CD14-positive monocyte (primary cell): ENCODE measurements at regions not wholly inside any gene's neighbourhood (a gene's known extent, or its start where the extent isn't known, plus 50 kb on each side); places are given as distances from the start of the nearest gene placed in this dataset.

Experiments used
- DNase-seq, 3 donors: peaks; one replicate each; pipeline ENCODE4 v3.0.0-alpha.2; 2011 to 2022
- H2AFZ ChIP-seq: 2 replicates; pipeline ENCODE4 v1.6.0; 2012; ENCODE audit warnings: mild to moderate bottlenecking, low read depth, low read length, inconsistent platforms; ENCODE audit not compliant: insufficient read depth, poor library complexity, severe bottlenecking
- H3K27ac ChIP-seq, 2 donors: 1 replicate in 1 of 2; 2 replicates in 1 of 2; pipeline ENCODE4 v1.5.1; 2012 to 2013; ENCODE audit warnings: low read length in 2 of 2, control low read depth in 1 of 2, inconsistent platforms in 1 of 2, low read depth in 1 of 2, mild to moderate bottlenecking in 1 of 2
- H3K27me3 ChIP-seq, 2 donors: one replicate each; pipeline versions ENCODE4 v1.6.0 to v1.6.1; 2011 to 2013; ENCODE audit warnings: low read length in 2 of 2; ENCODE audit not compliant: control insufficient read depth in 2 of 2, insufficient read depth in 2 of 2
- H3K36me3 ChIP-seq, 2 donors: replicated peaks in 1 of 2; 1 replicate in 1 of 2; 2 replicates in 1 of 2; pipeline versions ENCODE4 v1.5.1 to v1.6.1; 2012 to 2013; ENCODE audit warnings: low read length in 2 of 2, control low read depth in 1 of 2, inconsistent platforms in 1 of 2, mild to moderate bottlenecking in 1 of 2; ENCODE audit not compliant: insufficient read depth in 2 of 2, control insufficient read depth in 1 of 2
- H3K4me1 ChIP-seq, 2 donors: 1 replicate in 1 of 2; 2 replicates in 1 of 2; pipeline versions ENCODE4 v1.5.1 to v1.6.1; 2012 to 2013; ENCODE audit warnings: low read length in 2 of 2, control low read depth in 1 of 2, inconsistent platforms in 1 of 2, mild to moderate bottlenecking in 1 of 2, moderate library complexity in 1 of 2; ENCODE audit not compliant: insufficient read depth in 2 of 2, control insufficient read depth in 1 of 2
- H3K4me2 ChIP-seq: replicated peaks from 2 replicates; pipeline ENCODE3; 2012; ENCODE audit warnings: low read length, moderate library complexity, mild to moderate bottlenecking; ENCODE audit not compliant: poor library complexity, severe bottlenecking; ENCODE audit errors: extremely low read depth
- H3K4me3 ChIP-seq, 3 experiments: fragments of 200-600 bp in 1 of 3; sonication (generic) in 1 of 3; replicated peaks in 1 of 3; 1 replicate in 2 of 3; 2 replicates in 1 of 3; pipeline ENCODE4 v1.5.1; 2011 to 2013; ENCODE audit warnings: low read length in 3 of 3, mild to moderate bottlenecking in 3 of 3, control low read depth in 2 of 3, low read depth in 2 of 3, inconsistent platforms in 1 of 3, moderate library complexity in 1 of 3
- H3K79me2 ChIP-seq: 2 replicates; pipeline ENCODE4 v1.6.0; 2012; ENCODE audit warnings: mild to moderate bottlenecking, control low read depth, inconsistent platforms, low read length, moderate library complexity; ENCODE audit not compliant: insufficient read depth
- H3K9ac ChIP-seq: 2 replicates; pipeline ENCODE4 v1.6.0; 2017; ENCODE audit warnings: low read length, mild to moderate bottlenecking; ENCODE audit not compliant: insufficient read depth, poor library complexity, severe bottlenecking
- H3K9me3 ChIP-seq, 2 donors: replicated peaks in 1 of 2; 1 replicate in 1 of 2; 2 replicates in 1 of 2; pipeline versions ENCODE4 v1.5.1 to v1.6.1; 2012 to 2013; ENCODE audit warnings: low read length in 2 of 2, control low read depth in 1 of 2; ENCODE audit not compliant: control insufficient read depth in 1 of 2, insufficient read depth in 1 of 2
- H4K20me1 ChIP-seq: 2 replicates; pipeline ENCODE4 v1.6.0; 2012; ENCODE audit warnings: mild to moderate bottlenecking, low read length, control low read depth, moderate library complexity; ENCODE audit not compliant: insufficient read depth
- H3K27ac Mint-ChIP-seq, 7 donors: one replicate each; pipeline ENCODE4 v1.8.0; 2020; ENCODE audit warnings: mild to moderate bottlenecking in 7 of 7, mixed read lengths in 7 of 7, moderate library complexity in 6 of 7, inconsistent platforms in 2 of 7
- H3K27me3 Mint-ChIP-seq, 3 donors: one replicate each; pipeline ENCODE4 v1.8.0; 2021 to 2022; ENCODE audit warnings: low read depth in 3 of 3, mild to moderate bottlenecking in 3 of 3, mixed read lengths in 3 of 3, moderate library complexity in 3 of 3, inconsistent platforms in 1 of 3
- H3K36me3 Mint-ChIP-seq, 2 donors: one replicate each; pipeline ENCODE4 v1.8.0; 2020; ENCODE audit warnings: mixed read lengths in 2 of 2, inconsistent platforms in 1 of 2, mild to moderate bottlenecking in 1 of 2
- H3K4me1 Mint-ChIP-seq: one replicate; pipeline ENCODE4 v1.8.0; 2020; ENCODE audit warnings: mild to moderate bottlenecking, mixed read lengths
- H3K4me3 Mint-ChIP-seq, 2 donors: one replicate each; pipeline ENCODE4 v1.8.0; 2020; ENCODE audit warnings: mild to moderate bottlenecking in 2 of 2, mixed read lengths in 2 of 2, moderate library complexity in 1 of 2
- H3K9me3 Mint-ChIP-seq, 7 donors: one replicate each; pipeline ENCODE4 v1.8.0; 2020 to 2022; ENCODE audit warnings: mixed read lengths in 7 of 7, mild to moderate bottlenecking in 6 of 7, moderate library complexity in 6 of 7, inconsistent platforms in 2 of 7
- CTCF ChIP-seq: fragments of 200-600 bp; IDR thresholded peaks from one replicate; pipeline ENCODE4 v1.8.0; 2022; ENCODE audit warnings: antibody characterized with exemption, mild to moderate bottlenecking
- WGBS: methylation state at CpG from one replicate; pipeline ENCODE4 v1.1.5; 2013; ENCODE audit warnings: missing lambda C conversion rate; ENCODE audit not compliant: insufficient coverage; 5-methylcytosine and 5-hydroxymethylcytosine counted together
- intact Hi-C, 2 donors: fragments of 100-400 bp; cut with micrococcal nuclease; formaldehyde crosslinking; loops; one replicate each; pipeline versions ENCODE4 v1.15.0 to v1.15.1; 2023

- H3K27me3 ChIP-seq, result peaks cover 16 to 30% of the 10 kb centered on the region in 2 donors
- no peak overlapping the region for H3K27ac Mint-ChIP-seq
- WGBS, result 92% methylated on average over 4 of the region's 6 CpGs
Measured at GRCh38 chr11:129747071-129747470, 68.6 kb upstream of the TMEM45B start.

DNA sequence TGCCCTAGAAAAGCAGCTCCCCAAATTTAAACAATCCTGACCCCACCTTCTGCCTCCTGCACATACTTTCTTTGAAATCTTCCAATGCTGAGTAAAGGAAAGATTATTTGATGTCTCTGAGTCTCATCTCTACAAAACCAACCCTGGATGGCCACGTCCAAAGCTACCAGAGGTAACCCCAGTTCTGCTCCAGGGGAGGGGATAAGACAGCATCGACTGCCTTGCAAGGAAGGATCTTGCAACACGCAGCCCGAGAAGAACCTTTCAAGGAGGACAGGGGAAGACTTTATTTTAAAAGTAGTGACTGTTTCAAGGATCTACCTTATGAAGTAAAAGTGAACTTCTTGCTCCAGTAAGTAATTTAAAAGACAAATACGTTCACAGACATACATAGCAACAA lies 66.5 kb upstream of the TMEM45B start:
- intact Hi-C loops, result loop anchor here in 1 of 2 donors (10.0 kb wide), 1 partner anchor 634 kb away; no protein-coding TSS in a partner anchor
- Mint-ChIP-seq H3K27ac (no peak overlapping the region), H3K4me3 (peak overlapping the region in 1 of 2 donors; percentile 71)

More at GRCh38 chr11:129747071-129747470, 68.6 kb upstream of the TMEM45B start:
- Histone ChIP-seq H3K36me3 (no peaks in the 10 kb centered on the region), H3K9me3 (no peaks in the 10 kb centered on the region), H2AFZ (no peak overlapping the region), H3K79me2 (no peaks in the 10 kb centered on the region), H4K20me1 (no peaks in the 10 kb centered on the region), H3K9ac (no peak overlapping the region), H3K27ac (no peak overlapping the region), H3K4me2 (no peak overlapping the region), H3K4me1 (peaks cover 7 to 8% of the 10 kb centered on the region in 2 donors), H3K4me3 (no peak overlapping the region)
- H3K4me3 Mint-ChIP-seq, result no peak overlapping the region
- H3K9me3 Mint-ChIP-seq, result peaks cover 0 to 4% (median 0%) of the 10 kb centered on the region in 7 donors
- no peak for DNase-seq
- no peak for TF ChIP-seq CTCF
- H3K27me3 Mint-ChIP-seq, result peaks cover 26 to 51% (median 38%) of the 10 kb centered on the region in 3 donors
- peaks cover 6% of the 10 kb centered on the region for H3K4me1 Mint-ChIP-seq
- intact Hi-C loops, result loop anchor here in 1 of 2 donors (10.0 kb wide), 1 partner anchor 632 kb away; no protein-coding TSS in a partner anchor
- H3K36me3 Mint-ChIP-seq, result no peaks in the 10 kb centered on the region

More for the DNA sequence above, 66.5 kb upstream of the TMEM45B start:
- no peak for DNase-seq
- Histone ChIP-seq H3K4me2 (no peak overlapping the region), H3K4me1 (peaks cover 7 to 8% of the 10 kb centered on the region in 2 donors), H3K9me3 (no peaks in the 10 kb centered on the region), H3K27me3 (peaks cover 16 to 30% of the 10 kb centered on the region in 2 donors), H3K27ac (no peak overlapping the region), H3K9ac (no peak overlapping the region), H4K20me1 (no peaks in the 10 kb centered on the region), H3K79me2 (no peaks in the 10 kb centered on the region), H3K36me3 (no peaks in the 10 kb centered on the region), H2AFZ (peak overlapping the region; percentile 20), H3K4me3 (no peak overlapping the region)
- H3K4me1 Mint-ChIP-seq, result peaks cover 6% of the 10 kb centered on the region
- H3K36me3 Mint-ChIP-seq, result no peaks in the 10 kb centered on the region
- no CpG with 5 or more reads among the region's 5 CpGs for WGBS
- no peak for TF ChIP-seq CTCF
- H3K27me3 Mint-ChIP-seq, result peaks cover 22 to 49% (median 35%) of the 10 kb centered on the region in 3 donors
- H3K9me3 Mint-ChIP-seq, result peaks cover 0 to 7% (median 0%) of the 10 kb centered on the region in 7 donors
